B cell (primary cell): ENCODE measurements at regions not wholly inside any gene's neighbourhood (a gene's known extent, or its start where the extent isn't known, plus 50 kb on each side); places are given as distances from the start of the nearest gene placed in this dataset.

Experiments
- EZH2 ChIP-seq: IDR thresholded peaks from 2 replicates; pipeline ENCODE4 v1.6.1; 2012; ENCODE audit warnings: borderline replicate concordance, low read depth, mild to moderate bottlenecking, moderate library complexity, low read length; ENCODE audit not compliant: insufficient read depth, poor library complexity, severe bottlenecking
- TF ChIP-seq, protein P1 (sequence below): fragments of 200-600 bp; IDR thresholded peaks from one replicate; pipeline ENCODE4 v1.8.0; 2022; ENCODE audit warnings: antibody characterized with exemption, mild to moderate bottlenecking

DNA sequence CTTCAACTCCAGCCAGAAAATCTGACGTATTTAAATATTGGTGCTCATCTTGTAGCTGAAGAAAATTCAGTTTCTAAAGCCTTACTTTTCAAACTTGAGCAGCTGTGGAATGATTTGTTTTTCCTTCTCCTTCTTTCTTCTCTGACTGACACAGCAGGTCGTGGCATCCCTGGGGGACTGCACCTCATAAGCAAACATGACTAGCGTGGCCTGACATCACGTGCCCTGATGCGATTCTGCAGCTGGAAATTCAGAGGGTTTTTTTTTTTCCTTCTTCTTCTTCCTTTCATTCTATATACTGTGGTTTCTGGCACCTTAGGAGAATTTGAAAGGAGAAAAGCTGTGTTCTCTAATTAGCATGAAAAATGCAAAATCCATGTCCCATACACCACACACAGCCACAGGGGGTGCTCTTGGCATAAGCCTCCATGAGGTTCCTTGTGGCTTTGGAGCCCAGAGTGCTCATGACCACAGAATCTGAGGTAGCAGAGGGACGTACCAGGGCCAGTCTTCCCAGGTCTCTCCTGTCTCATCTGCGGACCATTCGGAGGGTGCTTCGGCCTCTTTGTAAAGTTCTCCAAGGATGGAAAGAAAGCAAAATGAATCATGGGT lies 258.5 kb upstream of the CDH4 start:
- TF ChIP-seq, protein P1, sequence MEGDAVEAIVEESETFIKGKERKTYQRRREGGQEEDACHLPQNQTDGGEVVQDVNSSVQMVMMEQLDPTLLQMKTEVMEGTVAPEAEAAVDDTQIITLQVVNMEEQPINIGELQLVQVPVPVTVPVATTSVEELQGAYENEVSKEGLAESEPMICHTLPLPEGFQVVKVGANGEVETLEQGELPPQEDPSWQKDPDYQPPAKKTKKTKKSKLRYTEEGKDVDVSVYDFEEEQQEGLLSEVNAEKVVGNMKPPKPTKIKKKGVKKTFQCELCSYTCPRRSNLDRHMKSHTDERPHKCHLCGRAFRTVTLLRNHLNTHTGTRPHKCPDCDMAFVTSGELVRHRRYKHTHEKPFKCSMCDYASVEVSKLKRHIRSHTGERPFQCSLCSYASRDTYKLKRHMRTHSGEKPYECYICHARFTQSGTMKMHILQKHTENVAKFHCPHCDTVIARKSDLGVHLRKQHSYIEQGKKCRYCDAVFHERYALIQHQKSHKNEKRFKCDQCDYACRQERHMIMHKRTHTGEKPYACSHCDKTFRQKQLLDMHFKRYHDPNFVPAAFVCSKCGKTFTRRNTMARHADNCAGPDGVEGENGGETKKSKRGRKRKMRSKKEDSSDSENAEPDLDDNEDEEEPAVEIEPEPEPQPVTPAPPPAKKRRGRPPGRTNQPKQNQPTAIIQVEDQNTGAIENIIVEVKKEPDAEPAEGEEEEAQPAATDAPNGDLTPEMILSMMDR: no peak
- TF ChIP-seq EZH2: no peak
